MM.1S (cell line): ENCODE measurements at regions not wholly inside any gene's neighbourhood (a gene's known extent, or its start where the extent isn't known, plus 50 kb on each side); places are given as distances from the start of the nearest gene placed in this dataset.

ENCODE experiments used
- EZH2phosphoT487 ChIP-seq: fragments of 300-600 bp; sonication (generic); IDR thresholded peaks from 2 replicates; pipeline ENCODE4 v1.6.1; 2018; ENCODE audit warnings: antibody characterized with exemption, low read length
- TF ChIP-seq, protein P1 (sequence below): fragments of 300-600 bp; sonication (generic); IDR thresholded peaks from 2 replicates; pipeline ENCODE4 v1.5.1; 2016; ENCODE audit warnings: antibody characterized with exemption, low read length, mixed read lengths

DNA sequence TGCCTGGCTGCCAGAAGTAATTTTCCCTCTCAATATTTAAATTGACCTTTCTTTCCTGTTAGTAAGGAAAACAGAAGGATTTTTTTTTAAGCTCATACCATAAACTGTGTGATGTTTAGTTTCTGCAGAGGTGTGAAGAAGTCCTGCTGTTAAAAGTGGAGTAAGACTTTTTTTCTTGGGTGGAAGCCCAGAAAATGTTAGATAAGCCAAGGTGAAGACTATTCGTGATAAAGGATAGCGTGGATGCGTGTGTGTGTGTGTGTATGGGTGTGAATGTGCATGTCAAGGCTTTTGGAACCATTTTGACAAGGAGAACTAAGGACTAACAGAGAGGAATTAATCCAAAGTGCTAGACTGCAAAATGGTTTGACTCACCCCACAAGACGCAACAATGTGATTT, 152.9 kb upstream of the SEL1L start:
- TF ChIP-seq, protein P1, sequence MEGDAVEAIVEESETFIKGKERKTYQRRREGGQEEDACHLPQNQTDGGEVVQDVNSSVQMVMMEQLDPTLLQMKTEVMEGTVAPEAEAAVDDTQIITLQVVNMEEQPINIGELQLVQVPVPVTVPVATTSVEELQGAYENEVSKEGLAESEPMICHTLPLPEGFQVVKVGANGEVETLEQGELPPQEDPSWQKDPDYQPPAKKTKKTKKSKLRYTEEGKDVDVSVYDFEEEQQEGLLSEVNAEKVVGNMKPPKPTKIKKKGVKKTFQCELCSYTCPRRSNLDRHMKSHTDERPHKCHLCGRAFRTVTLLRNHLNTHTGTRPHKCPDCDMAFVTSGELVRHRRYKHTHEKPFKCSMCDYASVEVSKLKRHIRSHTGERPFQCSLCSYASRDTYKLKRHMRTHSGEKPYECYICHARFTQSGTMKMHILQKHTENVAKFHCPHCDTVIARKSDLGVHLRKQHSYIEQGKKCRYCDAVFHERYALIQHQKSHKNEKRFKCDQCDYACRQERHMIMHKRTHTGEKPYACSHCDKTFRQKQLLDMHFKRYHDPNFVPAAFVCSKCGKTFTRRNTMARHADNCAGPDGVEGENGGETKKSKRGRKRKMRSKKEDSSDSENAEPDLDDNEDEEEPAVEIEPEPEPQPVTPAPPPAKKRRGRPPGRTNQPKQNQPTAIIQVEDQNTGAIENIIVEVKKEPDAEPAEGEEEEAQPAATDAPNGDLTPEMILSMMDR, result no peak
- no peak for TF ChIP-seq EZH2phosphoT487
